Endothelial cell of umbilical vein (primary cell): ENCODE measurements at regions not wholly inside any gene's neighbourhood (a gene's known extent, or its start where the extent isn't known, plus 50 kb on each side); places are given as distances from the start of the nearest gene placed in this dataset.

Source experiments
- CTCF ChIP-seq, 2 donors: IDR thresholded peaks; 1 replicate in 1 of 2; 2 replicates in 1 of 2; pipeline ENCODE4 v1.5.1; 2011; ENCODE audit warnings: low read length in 2 of 2, mild to moderate bottlenecking in 2 of 2, moderate library complexity in 2 of 2, control low read depth in 1 of 2, inconsistent platforms in 1 of 2, low read depth in 1 of 2; ENCODE audit not compliant: insufficient read depth in 1 of 2; ENCODE audit errors: extremely low read depth in 1 of 2
- EZH2 ChIP-seq: IDR thresholded peaks from 2 replicates; pipeline ENCODE4 v1.6.1; 2012; ENCODE audit warnings: borderline replicate concordance, low read depth, mild to moderate bottlenecking, moderate library complexity, low read length, inconsistent platforms; ENCODE audit not compliant: severe bottlenecking
- JUN ChIP-seq: IDR thresholded peaks from 2 replicates; pipeline ENCODE4 v1.6.1; 2011; ENCODE audit warnings: borderline replicate concordance, low read depth; ENCODE audit not compliant: insufficient read length, insufficient read depth
- MYC ChIP-seq: IDR thresholded peaks from one replicate; pipeline ENCODE4 v1.6.1; 2011; ENCODE audit warnings: mild to moderate bottlenecking, low read depth, low read length
- POLR2A ChIP-seq: IDR thresholded peaks from 2 replicates; pipeline ENCODE4 v1.6.1; 2012; ENCODE audit warnings: low read depth, mild to moderate bottlenecking, control low read depth, low read length
- POLR2AphosphoS5 ChIP-seq: IDR thresholded peaks from 2 replicates; pipeline ENCODE4 v1.6.1; 2012; ENCODE audit warnings: low read depth, mild to moderate bottlenecking, control low read depth, low read length, moderate library complexity; ENCODE audit not compliant: insufficient read depth

- no peak for TF ChIP-seq CTCF (IDR thresholded peaks at IDR 0.05; ENCODE audit: extremely low read depth in 1 of 2, insufficient read depth in 1 of 2, low read depth in 1 of 2, low read length in 2 of 2)
- no peak for TF ChIP-seq POLR2A
- no peak for TF ChIP-seq EZH2
- TF ChIP-seq POLR2AphosphoS5 = no peak
- no peak for TF ChIP-seq JUN
- no peak for TF ChIP-seq MYC
Observed at GRCh38 chr1:232886271-232886670, 64.1 kb upstream of the NTPCR start.
